HK-2 (cell line): ENCODE measurements at regions not wholly inside any gene's neighbourhood (a gene's known extent, or its start where the extent isn't known, plus 50 kb on each side); places are given as distances from the start of the nearest gene placed in this dataset.
A peak's percentile ranks its signal among the peaks of the same experiment; 100 is the strongest.

Experiments
- DNase-seq: peaks from one replicate; pipeline ENCODE4 v3.0.0-alpha.2; 2018; ENCODE audit not compliant: unreplicated experiment

- no peak for DNase-seq
Observed at GRCh38 chrX:57204306-57204705, 67.1 kb upstream of the SPIN2A start.

- no peak for DNase-seq
Observed at GRCh38 chrX:57211906-57212305, 74.6 kb upstream of the FAAH2 start.

- DNase-seq: peak; percentile 29
Observed at GRCh38 chrX:57227691-57228090, 58.8 kb upstream of the FAAH2 start.

GRCh38 chrX:57232658-57233360, 53.7 kb upstream of the FAAH2 start:
- DNase-seq: no peak
